ENCODE measurements at regions not wholly inside any gene's neighbourhood (a gene's known extent, or its start where the extent isn't known, plus 50 kb on each side); places are given as distances from the start of the nearest gene placed in this dataset.
A peak's percentile ranks its signal among the peaks of the same experiment; 100 is the strongest.

- Mint-ChIP-seq H3K36me3 (ENCODE audit: insufficient read depth, unreplicated experiment) (no peaks in the 10 kb centered on the region), H3K27ac (ENCODE audit: unreplicated experiment) (no peak overlapping the region), H3K9me3 (ENCODE audit: low read depth, unreplicated experiment) (no peaks in the 10 kb centered on the region), H3K4me1 (ENCODE audit: low read depth, unreplicated experiment) (peaks cover 16% of the 10 kb centered on the region), H3K4me3 (ENCODE audit: low read depth, unreplicated experiment) (no peak overlapping the region), H3K27me3 (ENCODE audit: unreplicated experiment) (no peaks in the 10 kb centered on the region)
- intact Hi-C loops (cut with micrococcal nuclease; ENCODE audit: unreplicated experiment) = loop anchor here (5.0 to 10.0 kb wide), 2 partner anchors 89 to 137 kb away; no protein-coding TSS in a partner anchor
- CTCF ChIA-PET = no interaction called here
- DNase-seq = no peak
- BruUV-seq (replicated peaks) = no TSS peak
- no peak for TF ChIP-seq CTCF (IDR thresholded peaks at IDR 0.05; ENCODE audit: unreplicated experiment)
Measured at GRCh38 chr18:73983970-73984369, 163.7 kb downstream of the FBXO15 start.

- H3K27me3 Mint-ChIP-seq (ENCODE audit: unreplicated experiment) = no peaks in the 10 kb centered on the region
- H3K27ac Mint-ChIP-seq (ENCODE audit: unreplicated experiment) = no peak overlapping the region
- H3K4me3 Mint-ChIP-seq (ENCODE audit: low read depth, unreplicated experiment) = no peak overlapping the region
- CTCF ChIA-PET = no interaction called here
- DNase-seq = no peak
- intact Hi-C loops (cut with micrococcal nuclease; ENCODE audit: unreplicated experiment) = loop anchor here (5.0 to 10.0 kb wide), 2 partner anchors 89 to 136 kb away; no protein-coding TSS in a partner anchor
- BruUV-seq (replicated peaks) = no TSS peak
- peaks cover 16% of the 10 kb centered on the region for H3K4me1 Mint-ChIP-seq (ENCODE audit: low read depth, unreplicated experiment)
- no peaks in the 10 kb centered on the region for H3K36me3 Mint-ChIP-seq (ENCODE audit: insufficient read depth, unreplicated experiment)
- no peak for TF ChIP-seq CTCF (IDR thresholded peaks at IDR 0.05; ENCODE audit: unreplicated experiment)
- no peaks in the 10 kb centered on the region for H3K9me3 Mint-ChIP-seq (ENCODE audit: low read depth, unreplicated experiment)
Measured at GRCh38 chr18:73983496-73983895, 164.1 kb downstream of the FBXO15 start.

- CTCF ChIA-PET = no interaction called here
- Mint-ChIP-seq H3K9me3 (ENCODE audit: low read depth, unreplicated experiment) (no peaks in the 10 kb centered on the region), H3K27ac (ENCODE audit: unreplicated experiment) (no peak overlapping the region), H3K4me1 (ENCODE audit: low read depth, unreplicated experiment) (peaks cover 16% of the 10 kb centered on the region), H3K36me3 (ENCODE audit: insufficient read depth, unreplicated experiment) (no peaks in the 10 kb centered on the region), H3K4me3 (ENCODE audit: low read depth, unreplicated experiment) (no peak overlapping the region), H3K27me3 (ENCODE audit: unreplicated experiment) (no peaks in the 10 kb centered on the region)
- no peak for TF ChIP-seq CTCF (IDR thresholded peaks at IDR 0.05; ENCODE audit: unreplicated experiment)
- BruUV-seq (replicated peaks) = no TSS peak
- DNase-seq = no peak
- intact Hi-C loops (cut with micrococcal nuclease; ENCODE audit: unreplicated experiment) = loop anchor here (5.0 to 10.0 kb wide), 2 partner anchors 87 to 134 kb away; no protein-coding TSS in a partner anchor
Measured at GRCh38 chr18:73981796-73982195, 165.8 kb downstream of the FBXO15 start.

- intact Hi-C loops (cut with micrococcal nuclease; ENCODE audit: unreplicated experiment) = loop anchor here (5.0 to 10.0 kb wide), 2 partner anchors 86 to 133 kb away; no protein-coding TSS in a partner anchor
- H3K9me3 Mint-ChIP-seq (ENCODE audit: low read depth, unreplicated experiment) = no peaks in the 10 kb centered on the region
- peak; percentile 67 for DNase-seq
- H3K27me3 Mint-ChIP-seq (ENCODE audit: unreplicated experiment) = no peaks in the 10 kb centered on the region
- no peak overlapping the region for H3K4me3 Mint-ChIP-seq (ENCODE audit: low read depth, unreplicated experiment)
- H3K36me3 Mint-ChIP-seq (ENCODE audit: insufficient read depth, unreplicated experiment) = no peaks in the 10 kb centered on the region
- no TSS peak for BruUV-seq (replicated peaks)
- TF ChIP-seq CTCF (IDR thresholded peaks at IDR 0.05; ENCODE audit: unreplicated experiment) = peak; percentile 86
- CTCF ChIA-PET = interaction anchor here (0.8 to 1.5 kb wide), 2 partner anchors 72 to 1218 kb away, joined by 4 read pairs; no protein-coding TSS in a partner anchor
- H3K4me1 Mint-ChIP-seq (ENCODE audit: low read depth, unreplicated experiment) = peaks cover 16% of the 10 kb centered on the region
- H3K27ac Mint-ChIP-seq (ENCODE audit: unreplicated experiment) = peak overlapping the region; percentile 9
Measured at GRCh38 chr18:73980289-73980979, 167.2 kb downstream of the FBXO15 start.

Data from Calu3 (cell line).